ENCODE measurements at regions not wholly inside any gene's neighbourhood (a gene's known extent, or its start where the extent isn't known, plus 50 kb on each side); places are given as distances from the start of the nearest gene placed in this dataset.

- H4K20me1 ChIP-seq (ENCODE audit: insufficient read depth, low read length) = no peaks in the 10 kb centered on the region
- no peaks in the 10 kb centered on the region for H3K79me2 ChIP-seq (ENCODE audit: insufficient read depth, low read depth, low read length)
- BruUV-seq (replicated peaks) = no TSS peak
- no peak overlapping the region for H2AFZ ChIP-seq (ENCODE audit: low read length)
- no peak overlapping the region for H3K27ac ChIP-seq (ENCODE audit: low read depth, low read length, poor library complexity, severe bottlenecking)
- ChIA-PET CTCF (ENCODE audit: unreplicated experiment) (no interaction called here), POLR2A (interaction anchor here (0.6 kb wide), 3 partner anchors 28 to 177 kb away, joined by 3 to 6 read pairs (median 3); no protein-coding TSS in a partner anchor)
- no peak overlapping the region for H3K4me2 ChIP-seq (ENCODE audit: low read length)
- DNase-seq (ENCODE audit: low spot score) = no peak
- TF ChIP-seq CTCF (conservative IDR thresholded peaks at IDR 0.05; ENCODE audit: low read length) (no peak), EZH2phosphoT487 (IDR thresholded peaks at IDR 0.05; ENCODE audit: borderline replicate concordance, low read depth, low read length) (no peak)
- no peak overlapping the region for H3K4me3 ChIP-seq (ENCODE audit: low read depth, low read length, poor library complexity, severe bottlenecking)
- H3K9me2 ChIP-seq (ENCODE audit: insufficient read depth, low read length) = no peaks in the 10 kb centered on the region
- intact Hi-C loops (cut with micrococcal nuclease; ENCODE audit: unreplicated experiment) = no loop called here
- H3K9me3 ChIP-seq (ENCODE audit: low read length) = no peaks in the 10 kb centered on the region
- H3K36me3 ChIP-seq (ENCODE audit: insufficient read depth, low read length) = no peaks in the 10 kb centered on the region
- no peaks in the 10 kb centered on the region for H3K4me1 ChIP-seq (ENCODE audit: insufficient read depth, low read length, poor library complexity, severe bottlenecking)
These were observed 405.4 kb downstream of the DMAC1 start for GRCh38 chr9:7394002-7394774.

GRCh38 chr9:7392148-7392547 is 407.4 kb downstream of the DMAC1 start:
- DNase-seq (ENCODE audit: low spot score) = no peak
- Histone ChIP-seq H3K36me3 (ENCODE audit: insufficient read depth, low read length) (no peaks in the 10 kb centered on the region), H3K9me3 (ENCODE audit: low read length) (no peaks in the 10 kb centered on the region), H3K79me2 (ENCODE audit: insufficient read depth, low read depth, low read length) (no peaks in the 10 kb centered on the region), H3K4me1 (ENCODE audit: insufficient read depth, low read length, poor library complexity, severe bottlenecking) (no peaks in the 10 kb centered on the region), H3K4me3 (ENCODE audit: low read depth, low read length, poor library complexity, severe bottlenecking) (no peak overlapping the region), H2AFZ (ENCODE audit: low read length) (no peak overlapping the region), H3K27ac (ENCODE audit: low read depth, low read length, poor library complexity, severe bottlenecking) (no peak overlapping the region), H3K4me2 (ENCODE audit: low read length) (no peak overlapping the region), H3K9me2 (ENCODE audit: insufficient read depth, low read length) (no peaks in the 10 kb centered on the region), H4K20me1 (ENCODE audit: insufficient read depth, low read length) (no peaks in the 10 kb centered on the region)
- intact Hi-C loops (cut with micrococcal nuclease; ENCODE audit: unreplicated experiment) = no loop called here
- no TSS peak for BruUV-seq (replicated peaks)
- CTCF ChIA-PET (ENCODE audit: unreplicated experiment) = no interaction called here
- POLR2A ChIA-PET = interaction anchor here (1.1 kb wide), 1 partner anchor 335 kb away, joined by 3 read pairs; no protein-coding TSS in a partner anchor
- TF ChIP-seq EZH2phosphoT487 (IDR thresholded peaks at IDR 0.05; ENCODE audit: borderline replicate concordance, low read depth, low read length) (no peak), CTCF (conservative IDR thresholded peaks at IDR 0.05; ENCODE audit: low read length) (no peak)

GRCh38 chr9:7388755-7389154 is 410.8 kb downstream of the DMAC1 start:
- Histone ChIP-seq H3K4me2 (ENCODE audit: low read length) (no peak overlapping the region), H3K9me2 (ENCODE audit: insufficient read depth, low read length) (no peaks in the 10 kb centered on the region), H2AFZ (ENCODE audit: low read length) (no peak overlapping the region), H3K36me3 (ENCODE audit: insufficient read depth, low read length) (no peaks in the 10 kb centered on the region), H3K9me3 (ENCODE audit: low read length) (no peaks in the 10 kb centered on the region), H3K4me3 (ENCODE audit: low read depth, low read length, poor library complexity, severe bottlenecking) (no peak overlapping the region), H3K4me1 (ENCODE audit: insufficient read depth, low read length, poor library complexity, severe bottlenecking) (no peaks in the 10 kb centered on the region), H3K79me2 (ENCODE audit: insufficient read depth, low read depth, low read length) (no peaks in the 10 kb centered on the region), H4K20me1 (ENCODE audit: insufficient read depth, low read length) (no peaks in the 10 kb centered on the region), H3K27ac (ENCODE audit: low read depth, low read length, poor library complexity, severe bottlenecking) (no peak overlapping the region)
- POLR2A ChIA-PET = no interaction called here
- no peak for DNase-seq (ENCODE audit: low spot score)
- TF ChIP-seq CTCF (conservative IDR thresholded peaks at IDR 0.05; ENCODE audit: low read length) (no peak), EZH2phosphoT487 (IDR thresholded peaks at IDR 0.05; ENCODE audit: borderline replicate concordance, low read depth, low read length) (no peak)
- BruUV-seq (replicated peaks) = no TSS peak
- CTCF ChIA-PET (ENCODE audit: unreplicated experiment) = no interaction called here
- intact Hi-C loops (cut with micrococcal nuclease; ENCODE audit: unreplicated experiment) = no loop called here
